ENCODE measurements at regions not wholly inside any gene's neighbourhood (a gene's known extent, or its start where the extent isn't known, plus 50 kb on each side); places are given as distances from the start of the nearest gene placed in this dataset.

GRCh38 chr6:100103931-100104330 is 109.9 kb upstream of the MCHR2 start:
- TF ChIP-seq CTCF (IDR thresholded peaks at IDR 0.05) = no peak
- TF ChIP-seq POLR2AphosphoS5 (IDR thresholded peaks at IDR 0.05) = no peak
- no peak for TF ChIP-seq POLR2A (IDR thresholded peaks at IDR 0.05)

All from prostate gland (tissue), 2 donors.